ENCODE measurements at regions not wholly inside any gene's neighbourhood (a gene's known extent, or its start where the extent isn't known, plus 50 kb on each side); places are given as distances from the start of the nearest gene placed in this dataset.

DNA sequence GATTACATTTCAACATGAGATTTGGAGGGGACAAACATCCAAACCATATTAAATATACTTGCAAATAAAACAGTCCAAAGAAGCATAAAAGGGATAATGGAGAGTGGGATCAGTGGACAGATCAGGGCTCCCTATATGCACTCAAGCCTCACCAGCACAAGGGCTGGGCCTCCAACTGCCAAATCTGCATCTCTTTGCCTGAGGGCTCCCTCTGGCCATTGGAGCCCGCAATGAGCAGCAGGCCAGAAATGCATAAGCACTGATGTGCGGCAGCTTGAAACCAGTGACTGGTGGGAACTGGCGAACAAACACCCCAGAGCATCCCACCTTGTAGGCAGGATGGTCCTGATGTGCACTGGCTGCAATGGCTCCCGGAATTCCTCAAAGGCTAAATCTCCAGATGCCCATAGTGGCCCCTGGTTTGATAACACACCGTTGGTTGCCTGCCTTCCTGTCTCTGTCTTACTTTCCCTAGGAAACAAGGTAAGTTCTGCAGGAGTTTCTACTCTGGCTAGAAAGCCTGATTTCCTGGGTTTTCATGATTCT is 55.9 kb upstream of the POMGNT2 start:
- Histone ChIP-seq H3K4me1 (no peaks in the 10 kb centered on the region), H3K4me3 (no peak overlapping the region), H3K36me3 (no peaks in the 10 kb centered on the region), H3K27me3 (peaks cover 0 to 6% of the 10 kb centered on the region in 2 donors), H3K9me3 (peaks cover 4 to 12% of the 10 kb centered on the region in 2 donors), H3K27ac (no peak overlapping the region)
- TF ChIP-seq POLR2A (IDR thresholded peaks at IDR 0.05) = no peak
- no peak for TF ChIP-seq CTCF (IDR thresholded peaks at IDR 0.05)
- no peak for TF ChIP-seq POLR2AphosphoS5 (IDR thresholded peaks at IDR 0.05)
- intact Hi-C loops (cut with DNase I; ENCODE audit: low total_unique reads) = no loop called here
- DNase-seq (ENCODE audit: low spot score in 2 of 2) = no peak

- no peaks in the 10 kb centered on the region for H3K4me1 ChIP-seq
- intact Hi-C loops (cut with DNase I; ENCODE audit: low total_unique reads) = no loop called here
- TF ChIP-seq POLR2A (IDR thresholded peaks at IDR 0.05) = no peak
- TF ChIP-seq CTCF (IDR thresholded peaks at IDR 0.05) = no peak
- no peak for TF ChIP-seq POLR2AphosphoS5 (IDR thresholded peaks at IDR 0.05)
- H3K36me3 ChIP-seq = no peaks in the 10 kb centered on the region
- peaks cover under 1 to 1% of the 10 kb centered on the region in 2 donors for H3K9me3 ChIP-seq
- H3K4me3 ChIP-seq = no peak overlapping the region
- H3K27me3 ChIP-seq = peaks cover 0 to 6% of the 10 kb centered on the region in 2 donors
- H3K27ac ChIP-seq = no peak overlapping the region
- no peak for DNase-seq (ENCODE audit: low spot score in 2 of 2)
These were observed 54.8 kb upstream of the POMGNT2 start for GRCh38 chr3:43160664-43161063.

DNA sequence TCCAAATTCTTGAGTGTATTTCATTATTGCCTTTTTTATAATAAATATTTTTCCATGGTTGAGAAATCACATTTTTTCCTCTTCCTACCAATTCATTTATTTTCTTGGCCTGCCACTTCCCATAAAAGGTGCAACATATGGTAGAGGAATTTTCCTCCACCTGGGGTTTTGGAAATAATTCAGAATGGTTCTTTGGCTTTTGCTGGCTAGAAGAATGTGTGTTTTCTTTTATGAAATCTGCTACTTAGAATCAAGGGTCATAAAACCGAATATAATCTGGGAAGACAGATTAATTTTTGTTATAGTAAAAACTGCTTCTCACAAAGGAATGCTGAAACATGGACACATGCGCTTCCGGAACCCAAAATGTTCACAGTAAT is 54.0 kb upstream of the POMGNT2 start:
- intact Hi-C loops (cut with DNase I; ENCODE audit: low total_unique reads) = no loop called here
- DNase-seq (ENCODE audit: low spot score in 2 of 2) = no peak
- H3K9me3 ChIP-seq = no peaks in the 10 kb centered on the region
- H3K36me3 ChIP-seq = no peaks in the 10 kb centered on the region
- no peak overlapping the region for H3K4me3 ChIP-seq
- no peaks in the 10 kb centered on the region for H3K4me1 ChIP-seq
- TF ChIP-seq CTCF (IDR thresholded peaks at IDR 0.05) (no peak), POLR2A (IDR thresholded peaks at IDR 0.05) (no peak), POLR2AphosphoS5 (IDR thresholded peaks at IDR 0.05) (no peak)
- H3K27ac ChIP-seq = no peak overlapping the region
- H3K27me3 ChIP-seq = peaks cover 0 to 6% of the 10 kb centered on the region in 2 donors

DNA sequence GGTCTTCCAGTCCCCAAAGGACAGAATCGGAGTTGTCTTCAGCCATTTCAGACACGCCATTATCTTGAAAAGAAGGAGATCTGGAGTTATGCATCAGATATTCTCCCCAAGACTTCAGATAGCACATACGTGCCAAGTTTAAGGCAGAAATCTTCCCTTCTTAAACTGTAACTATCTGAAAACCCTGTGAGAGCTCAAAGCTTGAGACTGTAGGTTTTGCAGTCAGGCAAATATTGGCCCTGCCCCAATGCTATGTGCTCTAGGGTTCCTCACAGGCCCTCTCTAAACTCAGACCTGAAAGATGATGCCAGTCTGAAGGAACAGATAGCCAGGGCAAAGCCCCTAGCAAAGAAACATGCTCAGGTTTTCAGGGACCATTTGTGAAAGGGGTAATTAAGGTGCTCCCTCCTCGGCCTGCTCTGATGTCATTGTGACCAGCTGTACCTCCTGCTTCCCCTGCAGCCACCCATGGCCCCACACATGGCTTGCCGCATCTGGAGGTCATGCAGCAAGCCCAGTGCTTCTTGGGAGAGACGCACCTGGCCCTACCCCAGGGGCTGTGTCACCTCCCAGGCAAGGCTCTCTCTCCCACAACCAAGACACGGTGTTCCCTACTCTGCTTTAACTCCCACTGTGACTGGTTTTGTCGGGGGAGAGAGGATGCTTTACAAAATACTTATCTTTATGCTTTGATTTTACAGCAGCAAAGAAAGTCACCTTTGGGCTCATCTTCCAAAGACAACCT is 53.4 kb upstream of the POMGNT2 start:
- no peak for DNase-seq (ENCODE audit: low spot score in 2 of 2)
- no peak for TF ChIP-seq POLR2AphosphoS5 (IDR thresholded peaks at IDR 0.05)
- no peak for TF ChIP-seq POLR2A (IDR thresholded peaks at IDR 0.05)
- no peak for TF ChIP-seq CTCF (IDR thresholded peaks at IDR 0.05)

GRCh38 chr3:43156812-43157455 is 51.1 kb upstream of the POMGNT2 start:
- no peaks in the 10 kb centered on the region for H3K36me3 ChIP-seq
- intact Hi-C loops (cut with DNase I; ENCODE audit: low total_unique reads) = no loop called here
- H3K4me1 ChIP-seq = no peaks in the 10 kb centered on the region
- H3K27me3 ChIP-seq = peaks cover 0 to 6% of the 10 kb centered on the region in 2 donors
- H3K27ac ChIP-seq = no peak overlapping the region
- TF ChIP-seq POLR2A (IDR thresholded peaks at IDR 0.05) (no peak), CTCF (IDR thresholded peaks at IDR 0.05) (no peak), POLR2AphosphoS5 (IDR thresholded peaks at IDR 0.05) (no peak)
- no peaks in the 10 kb centered on the region for H3K9me3 ChIP-seq
- no peak overlapping the region for H3K4me3 ChIP-seq
- no peak for DNase-seq (ENCODE audit: low spot score in 2 of 2)

More for the DNA sequence above, 53.4 kb upstream of the POMGNT2 start:
- Histone ChIP-seq H3K4me1 (no peaks in the 10 kb centered on the region), H3K27ac (no peak overlapping the region), H3K4me3 (no peak overlapping the region), H3K27me3 (peaks cover 0 to 6% of the 10 kb centered on the region in 2 donors), H3K36me3 (no peaks in the 10 kb centered on the region), H3K9me3 (no peaks in the 10 kb centered on the region)
- intact Hi-C loops (cut with DNase I; ENCODE audit: low total_unique reads) = no loop called here

All from breast epithelium (tissue), 4 donors.